HCT116 (cell line): ENCODE measurements at regions not wholly inside any gene's neighbourhood (a gene's known extent, or its start where the extent isn't known, plus 50 kb on each side); places are given as distances from the start of the nearest gene placed in this dataset.

ENCODE experiments used
- ATAC-seq: fragments of 200-7000 bp; cut with Tn5 transposase; 2 replicates; pipeline ENCODE4 v1.9.1; 2020; ENCODE audit warnings: mild to moderate bottlenecking, moderate library complexity
- BruUV-seq: library from RNA; stranded (reverse); fragments of 400-500 nt; replicated peaks from 2 replicates; lab custom pipeline; 2021; lab: Mats Ljungman, UMichigan
- CTCF ChIA-PET: fragments of 300-600 bp; sonication (Branson Sonifier 250); formaldehyde crosslinking; loops from one replicate; lab custom pipeline; 2021; ENCODE audit warnings: antibody characterized with exemption; lab: Charles Lee
- POLR2A ChIA-PET: fragments of 300-600, 350-600 bp; sonication (Branson Sonifier 250); formaldehyde crosslinking; loops from one replicate; lab custom pipeline; 2021; ENCODE audit warnings: antibody characterized with exemption; lab: Charles Lee
- RAD21 ChIA-PET, 2 experiments: fragments of 300-600 bp; sonication (Branson Sonifier 250); formaldehyde crosslinking; loops; one replicate each; lab custom pipeline; 2023; ENCODE audit warnings: low total read pairs in 2 of 2; ENCODE audit not compliant: uncharacterized antibody in 2 of 2, unreplicated experiment in 2 of 2, low non-redundant PET in 1 of 2; lab: Charles Lee
- DNase-seq: peaks from one replicate; pipeline ENCODE4 v3.0.0-alpha.2; 2010; ENCODE audit warnings: low read depth, low spot score
- H2AFZ ChIP-seq: fragments of 200-600 bp; shearing (Covaris generic), sonication (generic); 2 replicates; pipeline ENCODE4 v1.6.1; 2017; ENCODE audit warnings: low read depth, mixed run types, mixed read lengths, antibody characterized with exemption, low read length; ENCODE audit not compliant: poor library complexity, severe bottlenecking
- H3K27ac ChIP-seq: 2 replicates; pipeline ENCODE4 v1.5.1; 2012; ENCODE audit warnings: low read depth, low read length
- H3K27me3 ChIP-seq: fragments of 200-600 bp; sonication (generic); 2 replicates; pipeline ENCODE4 v1.6.1; 2016; ENCODE audit warnings: mixed run types, low read length, mixed read lengths; ENCODE audit not compliant: insufficient read depth
- H3K36me3 ChIP-seq, 2 experiments: fragments of 200-500 bp in 1 of 2; fragments of 200-600 bp in 1 of 2; sonication (Bioruptor generic) in 1 of 2; sonication (generic) in 1 of 2; 2 replicates each; pipeline versions ENCODE4 v1.5.1 to v1.6.1; 2014 to 2016; ENCODE audit warnings: low read length in 2 of 2, inconsistent platforms in 1 of 2, mixed read lengths in 1 of 2, mixed run types in 1 of 2; ENCODE audit not compliant: insufficient read depth in 2 of 2, control insufficient read depth in 1 of 2
- H3K4me1 ChIP-seq, 2 experiments: fragments of 200-600 bp in 1 of 2; sonication (generic) in 1 of 2; 2 replicates each; pipeline versions ENCODE4 v1.5.1 to v1.6.1; 2012 to 2017; ENCODE audit warnings: low read length in 2 of 2, inconsistent platforms in 1 of 2, mild to moderate bottlenecking in 1 of 2, mixed read lengths in 1 of 2, mixed run types in 1 of 2, moderate library complexity in 1 of 2; ENCODE audit not compliant: insufficient read depth in 2 of 2, control insufficient read depth in 1 of 2
- H3K4me2 ChIP-seq: fragments of 200-600 bp; sonication (generic); 2 replicates; pipeline ENCODE4 v1.6.1; 2017; ENCODE audit warnings: mixed run types, low read length, mixed read lengths
- H3K4me3 ChIP-seq, 2 experiments: fragments of 200-600 bp in 1 of 2; sonication (generic) in 1 of 2; replicated peaks in 1 of 2; 2 replicates each; pipeline ENCODE4 v1.5.1; 2011 to 2016; ENCODE audit warnings: low read length in 2 of 2, control low read depth in 1 of 2, low read depth in 1 of 2, mild to moderate bottlenecking in 1 of 2, mixed read lengths in 1 of 2, mixed run types in 1 of 2
- H3K79me2 ChIP-seq: fragments of 200-600 bp; sonication (generic); 2 replicates; pipeline ENCODE4 v1.6.1; 2017; ENCODE audit warnings: mild to moderate bottlenecking, mixed run types, low read length, moderate library complexity, mixed read lengths; ENCODE audit not compliant: insufficient read depth
- H3K9ac ChIP-seq: fragments of 200-600 bp; sonication (generic); 2 replicates; pipeline ENCODE4 v1.6.1; 2016; ENCODE audit warnings: low read length, mixed read lengths
- H3K9me2 ChIP-seq: fragments of 200-600 bp; sonication (generic), shearing (Covaris generic); 2 replicates; pipeline ENCODE4 v1.6.1; 2017; ENCODE audit warnings: mixed run types, mild to moderate bottlenecking, moderate library complexity; ENCODE audit not compliant: insufficient read depth
- H3K9me3 ChIP-seq, 2 experiments: fragments of 200-500 bp in 1 of 2; fragments of 200-600 bp in 1 of 2; sonication (Bioruptor generic) in 1 of 2; sonication (generic) in 1 of 2; 2 replicates each; pipeline ENCODE4 v1.6.1; 2014 to 2017; ENCODE audit warnings: low read length in 2 of 2, mixed read lengths in 2 of 2, inconsistent platforms in 1 of 2, low read depth in 1 of 2, mild to moderate bottlenecking in 1 of 2, mixed run types in 1 of 2, moderate library complexity in 1 of 2; ENCODE audit not compliant: control insufficient read depth in 1 of 2, insufficient read depth in 1 of 2
- H4K20me1 ChIP-seq: fragments of 200-600 bp; sonication (generic), shearing (Covaris generic); 2 replicates; pipeline ENCODE4 v1.6.1; 2017; ENCODE audit warnings: mixed run types, mild to moderate bottlenecking, moderate library complexity; ENCODE audit not compliant: insufficient read depth
- CEBPB ChIP-seq: IDR thresholded peaks from 2 replicates; pipeline ENCODE4 v1.6.1; 2012; ENCODE audit warnings: low read depth
- EGR1 ChIP-seq: IDR thresholded peaks from 2 replicates; pipeline ENCODE4 v1.6.1; 2012; ENCODE audit warnings: low read depth
- SRF ChIP-seq: IDR thresholded peaks from 2 replicates; pipeline ENCODE4 v1.6.1; 2012; ENCODE audit warnings: low read depth
- YY1 ChIP-seq: IDR thresholded peaks from 2 replicates; pipeline ENCODE4 v1.6.1; 2011; ENCODE audit warnings: low read length, low read depth, moderate library complexity, mild to moderate bottlenecking; ENCODE audit not compliant: insufficient replicate concordance; ENCODE audit errors: extremely low read depth
- ZNF274 ChIP-seq: fragments of 200-500 bp; sonication (Bioruptor generic); IDR thresholded peaks from 2 replicates; pipeline ENCODE4 v1.6.1; 2014; ENCODE audit warnings: mild to moderate bottlenecking, low read depth, low read length, inconsistent platforms
- intact Hi-C: fragments of 100-400 bp; cut with micrococcal nuclease; formaldehyde crosslinking; loops from 2 replicates; pipeline ENCODE4 v1.10.0; 2022
- TF ChIP-seq, protein P1 (sequence below), 3 experiments: fragments of 200-600 bp in 1 of 3; sonication (generic) in 1 of 3; IDR thresholded peaks in 2 of 3; conservative IDR thresholded peaks in 1 of 3; 2 replicates each; pipeline ENCODE4 v1.5.1; 2012 to 2017; ENCODE audit warnings: low read depth in 2 of 3, low read length in 2 of 3, antibody characterized with exemption in 1 of 3, borderline replicate concordance in 1 of 3, control low read depth in 1 of 3, mild to moderate bottlenecking in 1 of 3, mixed read lengths in 1 of 3, mixed run types in 1 of 3, moderate library complexity in 1 of 3; ENCODE audit not compliant: insufficient read depth in 1 of 3

DNA sequence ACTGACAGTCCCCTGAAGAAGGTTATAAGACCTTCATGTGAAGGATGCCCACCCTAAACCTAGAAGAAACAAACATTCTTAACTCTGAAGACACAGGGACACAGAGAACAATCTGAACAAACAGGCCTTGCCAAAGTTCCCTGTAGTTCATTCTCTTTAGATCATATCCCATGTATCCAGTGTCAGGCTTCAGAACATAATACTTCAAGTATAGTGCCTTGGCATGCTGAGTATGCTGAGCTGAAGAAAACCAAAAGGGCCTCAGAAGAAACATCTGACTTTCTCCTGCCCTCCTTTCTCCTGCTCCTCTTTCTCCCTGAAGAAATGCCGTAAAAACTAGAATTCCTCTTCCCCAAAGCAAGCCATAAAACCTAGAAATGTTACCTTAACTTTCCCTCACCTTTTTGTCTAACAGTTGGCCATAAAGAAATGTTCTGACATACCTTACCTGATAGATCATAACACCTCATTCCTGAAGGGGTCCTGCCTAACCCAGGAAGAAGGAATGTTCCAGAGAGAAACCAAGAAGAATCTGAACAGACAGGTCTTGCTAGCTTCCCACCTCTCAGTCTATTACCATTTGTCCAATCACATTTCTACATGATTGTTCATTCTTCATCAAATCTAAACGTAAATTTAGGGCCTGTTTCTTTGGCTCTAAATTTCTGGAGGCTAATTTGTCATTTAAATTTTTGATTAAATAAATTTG lies 160.1 kb upstream of the ZC3H15 start (continued):
- TF ChIP-seq EGR1 (no peak), YY1 (no peak)

DNA sequence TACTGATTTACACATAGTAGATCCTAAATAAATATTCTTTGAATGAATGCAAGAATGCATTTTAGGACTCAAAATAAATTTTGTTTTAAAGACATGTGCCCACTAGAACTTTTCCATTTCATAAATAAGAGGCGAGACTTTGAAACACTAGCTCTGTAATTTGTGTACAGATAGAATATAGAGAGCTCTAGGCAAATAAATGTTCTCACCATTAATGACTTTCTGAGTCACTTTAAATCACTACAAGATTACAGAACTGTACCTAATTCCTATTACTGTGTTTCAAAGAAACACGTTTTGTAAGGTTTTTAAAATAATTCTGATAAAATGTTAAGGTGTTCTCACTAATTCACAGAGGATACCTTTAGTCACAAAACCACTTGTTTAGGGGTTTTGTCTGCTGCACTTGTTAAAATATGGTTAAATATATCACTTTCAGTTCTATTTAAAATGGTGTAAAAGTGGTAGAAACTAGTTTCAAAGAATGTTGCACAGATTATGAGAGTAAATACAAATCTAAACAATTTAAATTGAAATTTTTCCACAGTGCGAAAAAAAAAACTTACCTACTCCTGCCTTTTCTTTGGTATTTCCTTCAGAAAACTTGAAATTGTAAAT lies 158.7 kb upstream of the ZC3H15 start:
- POLR2A ChIA-PET = no interaction called here
- intact Hi-C loops = no loop called here
- Histone ChIP-seq H3K4me1 (no peaks in the 10 kb centered on the region), H2AFZ (no peak overlapping the region), H3K4me2 (no peak overlapping the region), H3K9me3 (no peaks in the 10 kb centered on the region), H4K20me1 (no peaks in the 10 kb centered on the region), H3K9me2 (peaks cover 3% of the 10 kb centered on the region; the same call in 1 of the 2 replicates), H3K27ac (no peak overlapping the region), H3K79me2 (no peaks in the 10 kb centered on the region), H3K9ac (no peak overlapping the region), H3K4me3 (no peak overlapping the region), H3K36me3 (no peaks in the 10 kb centered on the region), H3K27me3 (no peaks in the 10 kb centered on the region)
- RAD21 ChIA-PET = no interaction called here
- BruUV-seq = no TSS peak
- no peak for ATAC-seq
- no peak for DNase-seq
- CTCF ChIA-PET = no interaction called here
- TF ChIP-seq ZNF274 (no peak), CEBPB (no peak), SRF (no peak)
- TF ChIP-seq, protein P1, sequence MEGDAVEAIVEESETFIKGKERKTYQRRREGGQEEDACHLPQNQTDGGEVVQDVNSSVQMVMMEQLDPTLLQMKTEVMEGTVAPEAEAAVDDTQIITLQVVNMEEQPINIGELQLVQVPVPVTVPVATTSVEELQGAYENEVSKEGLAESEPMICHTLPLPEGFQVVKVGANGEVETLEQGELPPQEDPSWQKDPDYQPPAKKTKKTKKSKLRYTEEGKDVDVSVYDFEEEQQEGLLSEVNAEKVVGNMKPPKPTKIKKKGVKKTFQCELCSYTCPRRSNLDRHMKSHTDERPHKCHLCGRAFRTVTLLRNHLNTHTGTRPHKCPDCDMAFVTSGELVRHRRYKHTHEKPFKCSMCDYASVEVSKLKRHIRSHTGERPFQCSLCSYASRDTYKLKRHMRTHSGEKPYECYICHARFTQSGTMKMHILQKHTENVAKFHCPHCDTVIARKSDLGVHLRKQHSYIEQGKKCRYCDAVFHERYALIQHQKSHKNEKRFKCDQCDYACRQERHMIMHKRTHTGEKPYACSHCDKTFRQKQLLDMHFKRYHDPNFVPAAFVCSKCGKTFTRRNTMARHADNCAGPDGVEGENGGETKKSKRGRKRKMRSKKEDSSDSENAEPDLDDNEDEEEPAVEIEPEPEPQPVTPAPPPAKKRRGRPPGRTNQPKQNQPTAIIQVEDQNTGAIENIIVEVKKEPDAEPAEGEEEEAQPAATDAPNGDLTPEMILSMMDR (IDR thresholded peaks at IDR 0.05 in 2 of 3, conservative IDR thresholded peaks at IDR 0.05 in 1 of 3; ENCODE audit: borderline replicate concordance in 1 of 3, insufficient read depth in 1 of 3, low read depth in 2 of 3, low read length in 2 of 3) = no peak
